ENCODE measurements at regions not wholly inside any gene's neighbourhood (a gene's known extent, or its start where the extent isn't known, plus 50 kb on each side); places are given as distances from the start of the nearest gene placed in this dataset.

- TF ChIP-seq POLR2A (IDR thresholded peaks at IDR 0.05) = no peak
- no peak for TF ChIP-seq CTCF (IDR thresholded peaks at IDR 0.05)
These were observed 1111.7 kb upstream of the B3GALT2 start for GRCh38 chr1:194298007-194298598.

Data from heart left ventricle (tissue), 13 donors.